ENCODE measurements at regions not wholly inside any gene's neighbourhood (a gene's known extent, or its start where the extent isn't known, plus 50 kb on each side); places are given as distances from the start of the nearest gene placed in this dataset.
"Not testable (repeated sequence)": the region's sequence is repeated elsewhere in the genome, so short reads cannot be mapped to it uniquely, and the experiment has no call there.

GRCh38 chr18:22701795-22702194 lies 231.3 kb upstream of the RBBP8 start:
- no peak overlapping the region for H3K4me3 ChIP-seq
- H3K27me3 ChIP-seq, result no peaks in the 10 kb centered on the region
- no peaks in the 10 kb centered on the region for H3K4me1 ChIP-seq
- no peaks in the 10 kb centered on the region for H3K9me3 ChIP-seq
- DNase-seq, result no peak
- no peak for TF ChIP-seq POLR2A (IDR thresholded peaks at IDR 0.05)
- TF ChIP-seq, protein P1, sequence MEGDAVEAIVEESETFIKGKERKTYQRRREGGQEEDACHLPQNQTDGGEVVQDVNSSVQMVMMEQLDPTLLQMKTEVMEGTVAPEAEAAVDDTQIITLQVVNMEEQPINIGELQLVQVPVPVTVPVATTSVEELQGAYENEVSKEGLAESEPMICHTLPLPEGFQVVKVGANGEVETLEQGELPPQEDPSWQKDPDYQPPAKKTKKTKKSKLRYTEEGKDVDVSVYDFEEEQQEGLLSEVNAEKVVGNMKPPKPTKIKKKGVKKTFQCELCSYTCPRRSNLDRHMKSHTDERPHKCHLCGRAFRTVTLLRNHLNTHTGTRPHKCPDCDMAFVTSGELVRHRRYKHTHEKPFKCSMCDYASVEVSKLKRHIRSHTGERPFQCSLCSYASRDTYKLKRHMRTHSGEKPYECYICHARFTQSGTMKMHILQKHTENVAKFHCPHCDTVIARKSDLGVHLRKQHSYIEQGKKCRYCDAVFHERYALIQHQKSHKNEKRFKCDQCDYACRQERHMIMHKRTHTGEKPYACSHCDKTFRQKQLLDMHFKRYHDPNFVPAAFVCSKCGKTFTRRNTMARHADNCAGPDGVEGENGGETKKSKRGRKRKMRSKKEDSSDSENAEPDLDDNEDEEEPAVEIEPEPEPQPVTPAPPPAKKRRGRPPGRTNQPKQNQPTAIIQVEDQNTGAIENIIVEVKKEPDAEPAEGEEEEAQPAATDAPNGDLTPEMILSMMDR (IDR thresholded peaks at IDR 0.05), result no peak
- H3K27ac ChIP-seq, result no peak overlapping the region
- no peaks in the 10 kb centered on the region for H3K36me3 ChIP-seq

- Histone ChIP-seq H3K9me3 (no peaks in the 10 kb centered on the region), H3K36me3 (no peaks in the 10 kb centered on the region), H3K4me3 (no peak overlapping the region), H3K27ac (no peak overlapping the region), H3K4me1 (no peaks in the 10 kb centered on the region), H3K27me3 (no peaks in the 10 kb centered on the region)
- no peak for TF ChIP-seq POLR2A (IDR thresholded peaks at IDR 0.05)
- TF ChIP-seq, protein P1 (IDR thresholded peaks at IDR 0.05), result no peak
- DNase-seq, result no peak
Measured at GRCh38 chr18:22702806-22703205, 230.3 kb upstream of the RBBP8 start.

GRCh38 chr18:22703883-22704585 lies 229.1 kb upstream of the RBBP8 start:
- H3K4me1 ChIP-seq, result no peaks in the 10 kb centered on the region
- H3K4me3 ChIP-seq, result no peak overlapping the region
- no peaks in the 10 kb centered on the region for H3K9me3 ChIP-seq
- no peaks in the 10 kb centered on the region for H3K27me3 ChIP-seq
- no peak for DNase-seq
- H3K36me3 ChIP-seq, result no peaks in the 10 kb centered on the region
- TF ChIP-seq, protein P1 (IDR thresholded peaks at IDR 0.05), result peak in 4 of 6 experiments; percentile 77 to 93 (median 92)
- no peak for TF ChIP-seq POLR2A (IDR thresholded peaks at IDR 0.05)
- no peak overlapping the region for H3K27ac ChIP-seq

GRCh38 chr18:22704586-22704918 lies 228.6 kb upstream of the RBBP8 start:
- Histone ChIP-seq H3K36me3 (no peaks in the 10 kb centered on the region), H3K9me3 (no peaks in the 10 kb centered on the region), H3K4me1 (no peaks in the 10 kb centered on the region), H3K4me3 (no peak overlapping the region), H3K27ac (no peak overlapping the region), H3K27me3 (no peaks in the 10 kb centered on the region)
- DNase-seq, result no peak
- no peak for TF ChIP-seq POLR2A (IDR thresholded peaks at IDR 0.05)
- TF ChIP-seq, protein P1 (IDR thresholded peaks at IDR 0.05), result no peak

- Histone ChIP-seq H3K9me3 (no peaks in the 10 kb centered on the region), H3K36me3 (no peaks in the 10 kb centered on the region), H3K27me3 (no peaks in the 10 kb centered on the region), H3K4me1 (no peaks in the 10 kb centered on the region), H3K27ac (no peak overlapping the region), H3K4me3 (no peak overlapping the region)
- TF ChIP-seq, protein P1 (IDR thresholded peaks at IDR 0.05), result no peak
- no peak for TF ChIP-seq POLR2A (IDR thresholded peaks at IDR 0.05)
- no peak for DNase-seq
Measured at GRCh38 chr18:22705328-22705727, 227.8 kb upstream of the RBBP8 start.

GRCh38 chr18:22706025-22706424 lies 227.1 kb upstream of the RBBP8 start:
- not testable (repeated sequence) for H3K27ac ChIP-seq, DNase-seq, H3K4me1 ChIP-seq, H3K36me3 ChIP-seq, H3K27me3 ChIP-seq, H3K4me3 ChIP-seq, H3K9me3 ChIP-seq

Measured in Peyer's patch (tissue), 4 donors.